NCI-H1436 (cell line): ENCODE measurements at regions not wholly inside any gene's neighbourhood (a gene's known extent, or its start where the extent isn't known, plus 50 kb on each side); places are given as distances from the start of the nearest gene placed in this dataset.
"Not testable (repeated sequence)": the region's sequence is repeated elsewhere in the genome, so short reads cannot be mapped to it uniquely, and the experiment has no call there.

Experiments used
- DNase-seq: peaks from one replicate; lab custom pipeline; 2025; lab: John Stamatoyannopoulos, UW

DNA sequence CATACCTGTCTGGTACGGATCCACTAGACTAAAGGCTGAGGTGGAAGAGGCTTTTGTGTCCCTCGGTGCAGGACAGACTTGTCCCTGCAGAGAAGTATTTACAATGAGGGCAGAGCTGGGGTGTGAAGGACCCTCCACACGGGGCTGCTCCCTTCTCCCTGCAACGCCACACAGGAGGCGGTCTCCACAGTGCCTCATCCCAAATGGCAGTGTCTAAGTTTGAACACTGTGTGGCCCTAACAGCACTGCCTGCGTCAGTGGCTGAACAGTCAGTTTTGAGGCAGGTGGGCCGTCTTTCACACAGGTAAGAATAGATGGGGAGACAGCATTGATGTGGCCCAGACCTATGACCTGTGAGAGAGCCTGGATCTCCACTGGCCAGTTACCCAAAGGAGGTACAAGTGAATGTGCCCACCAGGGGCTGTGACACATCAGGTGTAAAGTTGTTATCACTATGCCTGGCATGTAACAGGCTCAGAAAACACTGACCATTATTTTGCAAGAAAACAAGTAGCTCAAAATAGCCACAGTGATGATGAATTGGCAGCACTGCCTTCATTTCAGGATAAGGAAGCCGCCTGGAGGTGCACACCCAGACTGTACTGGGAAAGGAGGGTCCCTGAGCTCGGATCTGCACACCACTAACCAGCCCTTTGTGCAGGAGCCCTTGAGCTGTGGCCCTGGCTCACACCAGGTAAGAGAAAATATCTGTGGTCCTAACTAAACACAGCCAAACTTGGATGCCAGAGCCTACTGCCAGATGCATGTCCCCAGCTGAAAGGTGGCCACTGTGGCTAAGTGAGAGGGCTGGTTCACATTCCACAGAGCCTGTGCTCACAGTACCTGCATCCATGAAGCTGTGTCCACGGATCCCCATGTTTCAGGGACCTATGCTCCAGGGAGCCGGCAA lies 246.7 kb downstream of the DLL1 start:
- no peak for DNase-seq

DNA sequence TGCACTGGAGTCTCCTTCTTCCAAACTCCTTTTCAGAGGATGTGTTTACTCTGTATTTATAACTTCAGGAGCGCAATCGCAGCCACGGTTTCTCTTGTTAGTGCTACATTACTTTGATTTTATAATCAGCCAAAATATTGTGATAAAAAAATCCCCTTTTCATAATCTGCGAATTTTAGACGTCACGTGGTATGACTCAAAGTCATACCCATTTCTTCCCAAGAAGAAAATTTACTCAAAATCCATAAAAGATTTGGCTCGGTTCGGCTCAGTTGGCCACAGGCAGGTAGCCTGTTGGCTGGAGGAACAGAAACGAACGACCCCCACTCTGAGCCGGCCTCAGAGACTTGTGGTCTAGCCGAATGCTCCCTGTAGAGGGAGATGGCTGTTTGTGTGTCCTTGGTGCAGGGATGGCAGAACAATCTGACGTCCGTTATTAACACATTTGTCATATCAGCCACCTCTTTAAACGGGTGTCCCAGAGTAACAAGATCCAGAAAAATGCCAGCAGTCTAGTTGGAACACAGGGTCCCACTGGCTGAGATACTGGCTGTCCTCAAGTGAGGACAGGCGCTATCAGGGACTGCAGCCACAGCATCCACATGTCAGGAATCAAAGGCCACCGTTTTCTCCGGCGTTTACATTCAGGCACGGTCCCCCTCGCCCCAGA lies 247.6 kb downstream of the DLL1 start:
- no peak for DNase-seq

GRCh38 chr6:170042596-170043118 lies 248.2 kb downstream of the DLL1 start:
- no peak for DNase-seq

DNA sequence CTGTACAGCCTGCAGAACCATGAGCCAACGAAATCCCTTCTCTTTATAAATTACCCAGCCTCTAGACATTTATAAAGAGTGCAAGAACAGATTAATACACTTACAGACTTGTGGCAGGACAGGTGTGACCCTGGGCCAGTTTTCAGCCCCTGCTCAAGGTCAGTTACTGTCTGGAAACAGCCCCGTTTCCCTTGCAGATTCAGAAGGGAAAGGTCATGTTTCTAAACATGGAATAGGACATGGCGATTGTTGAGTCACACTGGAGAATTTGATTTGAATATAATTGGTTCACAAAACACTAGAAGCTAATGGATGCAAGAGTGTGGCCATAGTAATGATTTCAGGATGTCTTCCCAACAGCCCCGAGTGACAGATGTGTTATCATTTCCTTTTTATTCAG lies 248.8 kb downstream of the DLL1 start:
- DNase-seq, result no peak

DNA sequence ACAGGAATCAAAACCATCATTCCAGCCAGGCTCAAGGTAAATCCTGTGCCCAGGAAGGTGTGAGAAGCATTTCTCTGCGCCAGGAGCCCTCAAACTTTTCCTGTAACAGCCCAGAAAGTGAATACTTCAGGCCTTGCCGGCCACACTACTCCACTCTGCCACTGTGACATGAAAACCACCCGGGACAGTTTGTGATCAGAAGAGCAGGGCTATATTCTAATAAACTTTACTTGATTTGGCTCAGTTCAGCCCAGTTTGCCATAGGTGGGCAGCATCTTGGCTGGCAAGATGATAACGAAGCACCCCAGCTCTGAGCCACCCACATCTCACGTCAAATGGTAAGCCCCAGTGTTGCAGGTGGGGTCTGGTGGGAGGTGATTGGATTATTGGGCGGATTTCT lies 249.4 kb downstream of the DLL1 start:
- DNase-seq, result no peak

- DNase-seq, result no peak
These were observed 250.0 kb downstream of the DLL1 start for GRCh38 chr6:170040906-170041305.

GRCh38 chr6:170040115-170040500 lies 250.8 kb downstream of the DLL1 start:
- no peak for DNase-seq

DNA sequence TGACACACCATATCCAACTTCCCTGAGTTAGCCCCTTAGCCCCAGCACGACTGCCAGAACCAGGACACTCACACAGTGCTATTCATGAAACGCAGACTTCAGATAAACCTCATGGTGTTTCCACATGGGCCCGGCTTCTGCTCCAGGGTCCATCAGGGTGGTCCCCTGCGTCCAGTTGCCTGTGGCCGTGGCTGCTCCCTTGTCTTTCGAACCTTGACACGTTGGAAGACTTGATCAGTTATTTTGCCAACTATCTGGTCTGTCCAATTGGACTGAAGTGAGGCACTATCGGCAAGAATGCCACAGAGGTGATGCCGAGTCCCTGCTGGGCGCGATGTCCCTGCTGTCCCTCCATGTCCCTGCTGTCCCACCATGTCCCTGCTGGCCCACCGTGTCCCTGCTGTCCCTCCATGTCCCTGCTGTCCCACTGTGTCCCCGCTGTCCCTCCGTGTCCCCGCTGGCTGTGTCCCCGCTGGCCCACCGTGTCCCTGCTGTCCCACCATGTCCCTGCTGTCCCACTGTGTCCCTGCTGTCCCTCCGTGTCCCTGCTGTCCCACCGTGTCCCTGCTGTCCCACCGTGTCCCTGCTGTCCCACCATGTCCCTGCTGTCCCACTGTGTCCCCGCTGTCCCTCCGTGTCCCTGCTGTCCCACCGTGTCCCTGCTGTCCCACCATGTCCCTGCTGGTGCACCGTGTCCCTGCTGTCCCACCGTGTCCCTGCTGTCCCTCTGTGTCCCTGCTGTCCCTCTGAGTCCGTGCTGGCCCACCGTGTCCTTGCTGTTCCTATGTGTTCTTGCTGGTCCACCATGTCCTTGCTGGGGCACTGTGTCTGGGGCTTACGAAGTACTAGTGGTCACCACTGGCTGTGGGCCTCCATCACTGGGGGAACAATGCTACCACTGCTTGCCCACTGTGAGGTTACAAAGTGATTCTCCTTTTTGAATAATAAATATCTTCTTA lies 251.4 kb downstream of the DLL1 start:
- no peak for DNase-seq

- no peak for DNase-seq
These were observed 252.2 kb downstream of the DLL1 start for GRCh38 chr6:170038708-170039107.

DNA sequence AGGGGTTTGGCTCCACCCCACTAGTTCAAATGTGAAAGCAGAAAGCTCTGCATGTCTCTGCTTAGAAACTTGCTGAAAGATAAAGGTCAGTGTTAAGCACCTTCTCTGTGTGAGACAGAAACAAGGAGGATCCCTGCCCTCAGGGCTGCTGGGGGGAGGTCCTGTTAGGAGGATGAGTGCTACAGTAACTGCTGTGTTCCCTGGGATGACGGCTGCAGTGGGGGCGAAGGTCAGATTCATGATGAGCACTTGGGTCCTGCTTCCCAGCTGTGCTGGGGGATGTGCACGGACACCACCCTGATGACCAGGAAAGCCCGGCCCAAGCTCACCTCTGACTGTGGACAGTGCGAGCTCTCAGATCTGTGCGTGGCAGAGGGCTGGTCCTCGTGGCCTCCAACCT lies 252.6 kb downstream of the DLL1 start:
- DNase-seq, result no peak

DNA sequence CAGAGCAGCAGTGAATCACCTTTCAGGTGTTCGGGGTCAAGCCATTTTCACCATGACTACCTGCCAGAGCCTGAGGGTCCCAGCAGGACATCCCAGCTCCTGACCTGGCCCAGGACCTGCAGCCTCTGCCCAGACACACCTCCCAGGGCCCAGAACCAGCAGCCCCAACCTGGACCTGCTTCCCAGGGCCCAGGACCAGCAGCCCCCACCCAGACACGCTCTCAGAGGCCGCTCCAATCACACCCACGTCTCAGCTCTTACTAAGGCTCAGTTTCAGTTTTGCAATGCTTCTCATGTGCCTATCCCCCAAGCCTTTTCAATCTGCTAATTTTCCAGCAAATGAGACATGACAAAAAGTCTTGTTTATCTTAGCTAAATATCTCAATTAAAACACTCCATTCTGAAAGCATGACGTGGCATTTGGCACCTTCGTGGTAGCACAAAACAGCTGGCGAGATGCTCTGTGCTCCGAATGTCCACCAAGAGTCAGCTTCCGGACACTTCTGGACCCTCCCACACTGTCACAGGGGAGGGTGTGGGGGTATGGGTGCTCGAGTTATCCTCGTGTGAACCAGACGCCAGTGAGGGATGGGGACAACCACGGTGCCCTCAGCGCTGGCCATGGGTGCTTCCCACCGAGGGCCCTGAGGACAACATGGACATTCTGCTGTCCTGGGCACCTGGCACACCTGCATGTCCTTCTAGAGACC lies 253.2 kb downstream of the DLL1 start:
- DNase-seq, result peak; percentile 34

DNA sequence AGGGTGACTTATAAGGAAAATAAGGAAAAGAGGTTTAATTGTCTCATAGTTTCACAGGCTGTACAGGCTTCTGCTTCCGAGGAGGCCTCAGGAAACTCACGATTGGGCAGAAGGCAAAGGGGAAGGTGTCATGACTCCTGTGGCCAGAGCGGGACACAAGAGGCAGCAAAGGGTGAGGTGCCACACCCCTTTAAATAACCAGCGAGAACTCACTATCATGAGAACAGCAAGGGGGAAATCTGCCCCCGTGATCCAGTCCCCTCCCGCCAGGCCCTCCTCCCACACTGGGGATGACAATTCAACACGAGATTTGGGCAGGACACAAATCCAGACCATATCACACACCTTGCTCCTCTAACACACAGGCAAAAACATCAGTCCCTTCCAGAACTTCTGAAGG lies 254.0 kb downstream of the DLL1 start:
- no peak for DNase-seq

GRCh38 chr6:170036367-170036766 lies 254.5 kb downstream of the DLL1 start:
- not testable (repeated sequence) for DNase-seq

DNA sequence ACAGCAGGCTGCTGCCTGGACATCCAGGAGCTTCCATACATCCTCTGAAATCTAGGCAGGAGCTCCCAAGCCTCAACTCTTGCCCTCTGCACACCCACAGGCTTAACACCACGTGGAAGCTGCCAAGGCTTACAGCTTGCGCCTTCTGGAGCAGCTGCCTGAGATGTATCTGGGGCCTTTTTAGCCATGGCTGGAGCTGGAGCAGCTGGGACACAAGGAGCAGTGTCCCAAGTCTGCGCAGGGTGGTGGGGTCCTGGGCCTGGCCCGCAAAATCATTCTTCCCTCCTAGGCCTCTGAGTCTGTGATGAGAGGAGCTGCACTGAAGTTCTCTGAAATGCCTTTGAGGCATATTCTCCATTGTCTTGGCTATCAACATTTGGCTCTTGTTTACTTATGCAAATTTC lies 255.0 kb downstream of the DLL1 start:
- DNase-seq, result no peak

GRCh38 chr6:170035044-170035443 lies 255.8 kb downstream of the DLL1 start:
- DNase-seq, result no peak

DNA sequence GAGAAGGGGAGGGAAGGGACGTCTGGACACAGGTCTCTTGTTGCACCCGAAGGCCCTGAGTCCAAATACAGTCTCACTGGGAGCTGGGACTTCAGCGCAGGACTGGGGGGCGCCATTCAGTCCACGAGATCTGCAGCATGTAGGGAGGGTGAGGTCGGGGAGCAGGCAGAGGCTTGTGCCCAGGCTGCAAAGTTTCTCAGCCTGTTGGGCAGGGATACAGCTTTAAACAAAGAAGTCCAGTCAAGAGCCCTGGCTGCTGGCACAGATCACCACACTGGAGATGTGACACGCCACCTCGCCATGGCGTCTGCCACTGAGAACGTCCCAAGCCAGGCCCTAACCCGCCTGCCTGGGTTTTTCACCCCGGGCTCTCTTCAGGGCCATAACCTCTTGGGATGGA lies 256.6 kb downstream of the DLL1 start:
- no peak for DNase-seq

DNA sequence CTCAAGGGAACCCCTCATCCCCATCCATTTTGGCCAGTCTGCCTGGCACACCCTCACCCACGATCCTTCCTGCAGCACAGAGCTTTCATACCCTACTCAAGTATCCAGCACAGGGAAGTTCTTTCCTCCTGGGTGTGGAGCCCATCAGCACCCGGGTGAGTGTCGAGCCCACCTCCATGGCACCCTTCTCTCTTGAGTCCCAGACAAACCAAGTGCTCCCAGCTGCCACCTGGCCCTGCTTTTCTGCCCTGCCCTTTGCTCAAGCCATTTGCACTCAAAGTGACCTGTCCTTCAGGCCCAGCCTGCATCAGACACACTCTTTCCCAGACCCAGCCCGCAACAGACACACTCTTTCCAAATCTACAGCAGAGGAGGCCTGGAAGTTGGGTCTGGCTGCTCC lies 257.2 kb downstream of the DLL1 start:
- DNase-seq, result no peak

DNA sequence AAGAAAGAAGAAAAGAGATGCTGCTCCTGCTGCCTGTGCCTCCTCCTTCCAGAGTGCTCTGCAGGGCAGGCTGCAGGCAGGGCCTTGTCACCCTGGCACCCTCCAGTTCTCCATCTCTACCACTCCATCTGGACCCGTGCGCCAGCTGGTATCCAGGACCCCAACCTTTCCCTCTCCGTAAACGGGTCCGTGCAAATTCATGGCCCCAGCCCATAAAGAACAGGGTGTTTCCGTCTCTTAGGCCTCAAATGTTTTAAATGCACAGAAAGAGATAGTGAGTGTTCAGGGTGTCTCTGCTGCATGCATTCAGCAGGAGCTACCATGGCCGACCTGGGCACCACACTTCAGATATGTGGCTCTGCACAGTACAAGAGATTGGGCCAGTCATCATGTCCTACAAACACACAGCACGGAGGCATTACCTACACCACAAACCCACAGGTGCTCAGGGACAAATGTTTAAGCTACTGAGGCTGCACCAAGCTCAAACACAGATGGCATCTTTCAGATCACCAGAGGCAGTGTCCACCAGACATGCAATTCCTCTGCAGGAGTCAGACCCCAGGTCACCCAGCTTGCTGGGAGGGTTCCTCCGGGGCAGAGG lies 258.1 kb downstream of the DLL1 start:
- no peak for DNase-seq

DNA sequence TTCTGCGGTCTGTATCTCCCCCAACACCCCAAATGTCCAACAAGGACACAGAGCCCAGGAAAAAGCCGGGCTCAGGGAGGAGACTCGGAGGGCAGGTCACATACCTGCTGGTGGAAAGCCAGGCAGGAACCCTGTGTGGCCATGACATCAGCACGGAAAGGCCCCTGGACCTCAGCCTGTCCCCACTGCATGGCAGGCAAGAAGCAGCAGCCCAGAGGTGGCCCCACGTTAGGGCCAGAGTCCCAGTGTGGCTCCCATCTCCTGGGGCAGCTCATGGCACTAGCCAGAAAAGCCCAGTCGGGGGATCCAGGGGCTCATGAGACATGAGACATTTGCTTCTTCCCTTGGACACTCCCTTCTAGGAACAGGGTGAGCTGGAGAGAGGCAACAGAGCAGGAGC lies 258.7 kb downstream of the DLL1 start:
- DNase-seq, result no peak

- DNase-seq, result no peak
These were observed 259.2 kb downstream of the DLL1 start for GRCh38 chr6:170031684-170032121.
